Gastrocnemius medialis (tissue), 4 donors: ENCODE measurements at regions not wholly inside any gene's neighbourhood (a gene's known extent, or its start where the extent isn't known, plus 50 kb on each side); places are given as distances from the start of the nearest gene placed in this dataset.

Experiments
- POLR2A ChIP-seq, 2 donors: fragments of 450-650 bp; IDR thresholded peaks; one replicate each; pipeline ENCODE4 v1.6.1; 2017; ENCODE audit warnings: antibody characterized with exemption in 2 of 2, mild to moderate bottlenecking in 2 of 2, moderate library complexity in 2 of 2
- TF ChIP-seq, protein P1 (sequence below), 5 experiments: fragments of 450-650 bp in 3 of 5; fragments of 200-600 bp in 2 of 5; sonication (generic) in 2 of 5; IDR thresholded peaks in 4 of 5; conservative IDR thresholded peaks in 1 of 5; 1 replicate in 4 of 5; 2 replicates in 1 of 5; pipeline ENCODE4 v1.5.1; 2016 to 2019; ENCODE audit warnings: antibody characterized with exemption in 5 of 5, mild to moderate bottlenecking in 3 of 5, moderate library complexity in 3 of 5

GRCh38 chr3:182165234-182165633 is 453.5 kb downstream of the SOX2 start:
- TF ChIP-seq, protein P1, sequence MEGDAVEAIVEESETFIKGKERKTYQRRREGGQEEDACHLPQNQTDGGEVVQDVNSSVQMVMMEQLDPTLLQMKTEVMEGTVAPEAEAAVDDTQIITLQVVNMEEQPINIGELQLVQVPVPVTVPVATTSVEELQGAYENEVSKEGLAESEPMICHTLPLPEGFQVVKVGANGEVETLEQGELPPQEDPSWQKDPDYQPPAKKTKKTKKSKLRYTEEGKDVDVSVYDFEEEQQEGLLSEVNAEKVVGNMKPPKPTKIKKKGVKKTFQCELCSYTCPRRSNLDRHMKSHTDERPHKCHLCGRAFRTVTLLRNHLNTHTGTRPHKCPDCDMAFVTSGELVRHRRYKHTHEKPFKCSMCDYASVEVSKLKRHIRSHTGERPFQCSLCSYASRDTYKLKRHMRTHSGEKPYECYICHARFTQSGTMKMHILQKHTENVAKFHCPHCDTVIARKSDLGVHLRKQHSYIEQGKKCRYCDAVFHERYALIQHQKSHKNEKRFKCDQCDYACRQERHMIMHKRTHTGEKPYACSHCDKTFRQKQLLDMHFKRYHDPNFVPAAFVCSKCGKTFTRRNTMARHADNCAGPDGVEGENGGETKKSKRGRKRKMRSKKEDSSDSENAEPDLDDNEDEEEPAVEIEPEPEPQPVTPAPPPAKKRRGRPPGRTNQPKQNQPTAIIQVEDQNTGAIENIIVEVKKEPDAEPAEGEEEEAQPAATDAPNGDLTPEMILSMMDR (IDR thresholded peaks at IDR 0.05 in 4 of 5, conservative IDR thresholded peaks at IDR 0.05 in 1 of 5): no peak
- TF ChIP-seq POLR2A (IDR thresholded peaks at IDR 0.05): no peak
